Mesendoderm (in vitro differentiated cells): ENCODE measurements at regions not wholly inside any gene's neighbourhood (a gene's known extent, or its start where the extent isn't known, plus 50 kb on each side); places are given as distances from the start of the nearest gene placed in this dataset.
A peak's percentile ranks its signal among the peaks of the same experiment; 100 is the strongest.
"Not testable (repeated sequence)": the region's sequence is repeated elsewhere in the genome, so short reads cannot be mapped to it uniquely, and the experiment has no call there.

Experiments used
- DNase-seq: peaks from one replicate; pipeline ENCODE4 v3.0.0; 2013
- H2AK5ac ChIP-seq: 2 replicates; pipeline ENCODE4 v1.6.1; 2013; ENCODE audit warnings: low read length, inconsistent platforms
- H2BK120ac ChIP-seq: 2 replicates; pipeline ENCODE4 v1.6.1; 2013; ENCODE audit warnings: low read depth, mild to moderate bottlenecking, low read length, moderate library complexity, mixed read lengths
- H2BK15ac ChIP-seq: replicated peaks from 2 replicates; pipeline ENCODE4 v1.6.1; 2013; ENCODE audit warnings: low read depth, mild to moderate bottlenecking, moderate library complexity
- H2BK5ac ChIP-seq: 2 replicates; pipeline ENCODE4 v1.6.1; 2013; ENCODE audit warnings: low read length, inconsistent platforms
- H3K18ac ChIP-seq: 2 replicates; pipeline ENCODE4 v1.6.1; 2013; ENCODE audit warnings: mild to moderate bottlenecking, low read length, mixed read lengths
- H3K23ac ChIP-seq: one replicate; pipeline ENCODE4 v1.6.1; 2013; ENCODE audit warnings: low read length
- H3K27ac ChIP-seq: 2 replicates; pipeline ENCODE4 v1.5.1; 2013; ENCODE audit warnings: low read depth, mild to moderate bottlenecking, inconsistent platforms, low read length, moderate library complexity
- H3K27me3 ChIP-seq: 2 replicates; pipeline ENCODE4 v1.6.1; 2013; ENCODE audit warnings: low read length, control low read depth, mild to moderate bottlenecking, inconsistent platforms; ENCODE audit not compliant: insufficient read depth, poor library complexity
- H3K36me3 ChIP-seq: 2 replicates; pipeline ENCODE4 v1.6.1; 2013; ENCODE audit warnings: low read length, inconsistent platforms; ENCODE audit not compliant: control insufficient read depth, insufficient read depth
- H3K4ac ChIP-seq: one replicate; pipeline ENCODE4 v1.6.1; 2013; ENCODE audit warnings: low read depth, mild to moderate bottlenecking, low read length, moderate library complexity
- H3K4me1 ChIP-seq: 2 replicates; pipeline ENCODE4 v1.6.1; 2013; ENCODE audit warnings: low read depth, low read length, inconsistent platforms; ENCODE audit not compliant: control insufficient read depth
- H3K4me2 ChIP-seq: 2 replicates; pipeline ENCODE4 v1.6.1; 2013; ENCODE audit warnings: low read length
- H3K4me3 ChIP-seq: 2 replicates; pipeline ENCODE4 v1.5.1; 2013; ENCODE audit warnings: mild to moderate bottlenecking, low read length
- H3K56ac ChIP-seq: one replicate; pipeline ENCODE4 v1.6.1; 2013; ENCODE audit warnings: low read length
- H3K79me1 ChIP-seq: 2 replicates; pipeline ENCODE4 v1.6.1; 2013; ENCODE audit warnings: low read length, inconsistent platforms
- H3K79me2 ChIP-seq: 2 replicates; pipeline ENCODE4 v1.6.1; 2013; ENCODE audit warnings: mild to moderate bottlenecking, low read length; ENCODE audit not compliant: control insufficient read depth, insufficient read depth
- H3K9ac ChIP-seq: 2 replicates; pipeline ENCODE4 v1.6.1; 2013; ENCODE audit warnings: low read length, inconsistent platforms
- H4K5ac ChIP-seq: one replicate; pipeline ENCODE4 v1.6.1; 2013; ENCODE audit warnings: low read length
- H4K8ac ChIP-seq: one replicate; pipeline ENCODE4 v1.6.1; 2013; ENCODE audit warnings: low read depth, mild to moderate bottlenecking, control low read depth, low read length, moderate library complexity
- WGBS: extraction: QIAGEN DNeasy Blood & Tissue Kit; methylation state at CpG from one replicate; pipeline ENCODE4 v1.1.7; 2013; ENCODE audit warnings: low lambda C conversion rate, missing lambda C conversion rate; ENCODE audit not compliant: insufficient coverage; ENCODE audit errors: extremely low coverage; 5-methylcytosine and 5-hydroxymethylcytosine counted together

GRCh38 chr13:27339299-27339698 is 68.7 kb downstream of the RASL11A start:
- Histone ChIP-seq H3K9ac (no peak overlapping the region), H3K18ac (no peak overlapping the region), H2BK5ac (no peak overlapping the region), H3K23ac (no peak overlapping the region), H3K56ac (no peak overlapping the region), H4K8ac (no peak overlapping the region), H3K4me1 (no peaks in the 10 kb centered on the region), H3K4me2 (no peak overlapping the region), H2BK120ac (no peak overlapping the region), H4K5ac (no peak overlapping the region), H3K27ac (no peak overlapping the region), H2BK15ac (no peak overlapping the region), H3K36me3 (no peaks in the 10 kb centered on the region), H3K79me1 (no peaks in the 10 kb centered on the region), H3K27me3 (no peaks in the 10 kb centered on the region), H2AK5ac (no peak overlapping the region), H3K79me2 (no peaks in the 10 kb centered on the region), H3K4me3 (no peak overlapping the region), H3K4ac (no peak overlapping the region)
- peak; percentile 90 for DNase-seq
- no CpG with 5 or more reads among the region's 6 CpGs for whole genome bisulfite sequencing

GRCh38 chr13:27341616-27342015 is 71.0 kb downstream of the RASL11A start:
- Histone ChIP-seq H4K8ac (no peak overlapping the region), H2AK5ac (no peak overlapping the region), H3K27ac (no peak overlapping the region), H3K27me3 (no peaks in the 10 kb centered on the region), H3K23ac (no peak overlapping the region), H2BK5ac (no peak overlapping the region), H3K4ac (no peak overlapping the region), H3K9ac (no peak overlapping the region), H3K36me3 (no peaks in the 10 kb centered on the region), H3K4me2 (no peak overlapping the region), H3K4me3 (no peak overlapping the region), H3K79me2 (no peaks in the 10 kb centered on the region), H3K4me1 (no peaks in the 10 kb centered on the region), H2BK15ac (no peak overlapping the region), H3K56ac (no peak overlapping the region), H3K79me1 (no peaks in the 10 kb centered on the region), H4K5ac (no peak overlapping the region), H2BK120ac (no peak overlapping the region), H3K18ac (no peak overlapping the region)
- no peak for DNase-seq
- no CpG with 5 or more reads among the region's 6 CpGs for WGBS

GRCh38 chr13:27347211-27347772 is 76.7 kb downstream of the RASL11A start:
- H3K18ac ChIP-seq = no peak overlapping the region
- no peak overlapping the region for H3K9ac ChIP-seq
- H3K27me3 ChIP-seq = no peaks in the 10 kb centered on the region
- H3K23ac ChIP-seq = no peak overlapping the region
- no peak overlapping the region for H3K27ac ChIP-seq
- H3K56ac ChIP-seq = no peak overlapping the region
- no peaks in the 10 kb centered on the region for H3K4me1 ChIP-seq
- no peak overlapping the region for H2BK15ac ChIP-seq
- no peak overlapping the region for H3K4ac ChIP-seq
- H3K36me3 ChIP-seq = no peaks in the 10 kb centered on the region
- no peak overlapping the region for H3K4me3 ChIP-seq
- H3K79me2 ChIP-seq = no peaks in the 10 kb centered on the region
- H3K79me1 ChIP-seq = no peaks in the 10 kb centered on the region
- H3K4me2 ChIP-seq = no peak overlapping the region
- H2AK5ac ChIP-seq = no peak overlapping the region
- no peak for DNase-seq
- no peak overlapping the region for H4K5ac ChIP-seq
- H2BK5ac ChIP-seq = no peak overlapping the region
- WGBS = no CpG with 5 or more reads among the region's 13 CpGs
- H2BK120ac ChIP-seq = no peak overlapping the region
- no peak overlapping the region for H4K8ac ChIP-seq

- no peak overlapping the region for H2BK5ac ChIP-seq
- H3K4ac ChIP-seq = no peak overlapping the region
- no peak overlapping the region for H3K27ac ChIP-seq
- no CpG with 5 or more reads among the region's 6 CpGs for WGBS
- no peak overlapping the region for H2BK120ac ChIP-seq
- no peak overlapping the region for H3K9ac ChIP-seq
- H3K56ac ChIP-seq = no peak overlapping the region
- no peak overlapping the region for H3K4me3 ChIP-seq
- no peak overlapping the region for H4K5ac ChIP-seq
- H3K79me1 ChIP-seq = no peaks in the 10 kb centered on the region
- H3K18ac ChIP-seq = no peak overlapping the region
- no peak overlapping the region for H3K23ac ChIP-seq
- H3K27me3 ChIP-seq = no peaks in the 10 kb centered on the region
- no peaks in the 10 kb centered on the region for H3K36me3 ChIP-seq
- no peaks in the 10 kb centered on the region for H3K79me2 ChIP-seq
- H2BK15ac ChIP-seq = no peak overlapping the region
- H4K8ac ChIP-seq = no peak overlapping the region
- DNase-seq = no peak
- no peak overlapping the region for H2AK5ac ChIP-seq
- H3K4me2 ChIP-seq = no peak overlapping the region
- H3K4me1 ChIP-seq = no peaks in the 10 kb centered on the region
Measured at GRCh38 chr13:27348461-27348860, 76.0 kb upstream of the GTF3A start.

GRCh38 chr13:27349458-27349857 is 75.0 kb upstream of the GTF3A start:
- no peak overlapping the region for H2BK120ac ChIP-seq
- H3K56ac ChIP-seq = no peak overlapping the region
- no peaks in the 10 kb centered on the region for H3K27me3 ChIP-seq
- H3K4me1 ChIP-seq = no peaks in the 10 kb centered on the region
- no peak overlapping the region for H4K8ac ChIP-seq
- H3K23ac ChIP-seq = no peak overlapping the region
- no CpG with 5 or more reads among the region's 3 CpGs for WGBS
- no peaks in the 10 kb centered on the region for H3K36me3 ChIP-seq
- H3K79me1 ChIP-seq = no peaks in the 10 kb centered on the region
- no peak overlapping the region for H3K18ac ChIP-seq
- no peak overlapping the region for H3K4ac ChIP-seq
- no peak overlapping the region for H3K4me3 ChIP-seq
- H3K4me2 ChIP-seq = no peak overlapping the region
- DNase-seq = no peak
- H4K5ac ChIP-seq = no peak overlapping the region
- no peaks in the 10 kb centered on the region for H3K79me2 ChIP-seq
- no peak overlapping the region for H2BK15ac ChIP-seq
- H3K27ac ChIP-seq = no peak overlapping the region
- H2AK5ac ChIP-seq = no peak overlapping the region
- H2BK5ac ChIP-seq = no peak overlapping the region
- H3K9ac ChIP-seq = no peak overlapping the region

GRCh38 chr13:27350825-27351224 is 73.6 kb upstream of the GTF3A start:
- not testable (repeated sequence) for H2BK120ac ChIP-seq, H2BK15ac ChIP-seq, H3K4me3 ChIP-seq, H3K27me3 ChIP-seq, H3K23ac ChIP-seq, H3K36me3 ChIP-seq, H3K27ac ChIP-seq, H3K56ac ChIP-seq, H3K9ac ChIP-seq, H3K4me1 ChIP-seq, H4K8ac ChIP-seq, H3K79me1 ChIP-seq, H3K79me2 ChIP-seq, DNase-seq, H3K4me2 ChIP-seq, H2AK5ac ChIP-seq, H3K18ac ChIP-seq, H2BK5ac ChIP-seq, H4K5ac ChIP-seq, H3K4ac ChIP-seq
- no CpG with 5 or more reads among the region's 6 CpGs for WGBS
